H1 (cell line): ENCODE measurements at regions not wholly inside any gene's neighbourhood (a gene's known extent, or its start where the extent isn't known, plus 50 kb on each side); places are given as distances from the start of the nearest gene placed in this dataset.

Source experiments
- CREB1 ChIP-seq: IDR thresholded peaks from 2 replicates; pipeline ENCODE4 v1.6.1; 2012; ENCODE audit warnings: inconsistent platforms
- EZH2 ChIP-seq: fragments of 200-600 bp; sonication (generic); IDR thresholded peaks from 2 replicates; pipeline ENCODE4 v1.7.1; 2012; ENCODE audit warnings: low read depth, mild to moderate bottlenecking, moderate library complexity, low read length, inconsistent platforms; ENCODE audit not compliant: severe bottlenecking
- GABPA ChIP-seq: IDR thresholded peaks from 2 replicates; pipeline ENCODE4 v1.6.1; 2011; ENCODE audit warnings: mild to moderate bottlenecking, low read length, moderate library complexity, borderline replicate concordance; ENCODE audit not compliant: insufficient read depth
- JUND ChIP-seq: IDR thresholded peaks from 2 replicates; pipeline ENCODE4 v1.6.1; 2011; ENCODE audit warnings: mild to moderate bottlenecking, improper control_type of control experiment, low read length
- KDM5A ChIP-seq: fragments of 200-600 bp; IDR thresholded peaks from 2 replicates; pipeline ENCODE4 v1.7.1; 2012; ENCODE audit warnings: mild to moderate bottlenecking, low read length, inconsistent platforms, mixed read lengths
- NRF1 ChIP-seq: IDR thresholded peaks from 2 replicates; pipeline ENCODE4 v1.6.1; 2011; ENCODE audit warnings: mild to moderate bottlenecking, low read depth, low read length, improper control_type of control experiment
- SAP30 ChIP-seq: fragments of 300-600 bp; sonication (generic); IDR thresholded peaks from 2 replicates; pipeline ENCODE4 v1.7.1; 2012; ENCODE audit warnings: low read length, moderate library complexity, mild to moderate bottlenecking, inconsistent platforms; ENCODE audit not compliant: insufficient read depth, insufficient replicate concordance
- SP2 ChIP-seq: IDR thresholded peaks from 2 replicates; pipeline ENCODE4 v1.6.1; 2012; ENCODE audit warnings: mild to moderate bottlenecking, low read length, inconsistent platforms
- SRF ChIP-seq: IDR thresholded peaks from 2 replicates; pipeline ENCODE4 v1.6.1; 2011; ENCODE audit warnings: mild to moderate bottlenecking, low read depth, low read length, moderate library complexity
- TF ChIP-seq, protein P1 (sequence below): fragments of 300-600 bp; sonication (generic); IDR thresholded peaks from 2 replicates; pipeline ENCODE4 v1.7.1; 2012; ENCODE audit warnings: low read length, moderate library complexity, mild to moderate bottlenecking, inconsistent platforms; ENCODE audit not compliant: insufficient replicate concordance
- TF ChIP-seq, protein P2 (sequence below): IDR thresholded peaks from 2 replicates; pipeline ENCODE4 v1.6.1; 2011; ENCODE audit warnings: low read length, improper control_type of control experiment

GRCh38 chr15:37788330-37788729 is 146.1 kb upstream of the TMCO5A start (continued):
- TF ChIP-seq, protein P1, sequence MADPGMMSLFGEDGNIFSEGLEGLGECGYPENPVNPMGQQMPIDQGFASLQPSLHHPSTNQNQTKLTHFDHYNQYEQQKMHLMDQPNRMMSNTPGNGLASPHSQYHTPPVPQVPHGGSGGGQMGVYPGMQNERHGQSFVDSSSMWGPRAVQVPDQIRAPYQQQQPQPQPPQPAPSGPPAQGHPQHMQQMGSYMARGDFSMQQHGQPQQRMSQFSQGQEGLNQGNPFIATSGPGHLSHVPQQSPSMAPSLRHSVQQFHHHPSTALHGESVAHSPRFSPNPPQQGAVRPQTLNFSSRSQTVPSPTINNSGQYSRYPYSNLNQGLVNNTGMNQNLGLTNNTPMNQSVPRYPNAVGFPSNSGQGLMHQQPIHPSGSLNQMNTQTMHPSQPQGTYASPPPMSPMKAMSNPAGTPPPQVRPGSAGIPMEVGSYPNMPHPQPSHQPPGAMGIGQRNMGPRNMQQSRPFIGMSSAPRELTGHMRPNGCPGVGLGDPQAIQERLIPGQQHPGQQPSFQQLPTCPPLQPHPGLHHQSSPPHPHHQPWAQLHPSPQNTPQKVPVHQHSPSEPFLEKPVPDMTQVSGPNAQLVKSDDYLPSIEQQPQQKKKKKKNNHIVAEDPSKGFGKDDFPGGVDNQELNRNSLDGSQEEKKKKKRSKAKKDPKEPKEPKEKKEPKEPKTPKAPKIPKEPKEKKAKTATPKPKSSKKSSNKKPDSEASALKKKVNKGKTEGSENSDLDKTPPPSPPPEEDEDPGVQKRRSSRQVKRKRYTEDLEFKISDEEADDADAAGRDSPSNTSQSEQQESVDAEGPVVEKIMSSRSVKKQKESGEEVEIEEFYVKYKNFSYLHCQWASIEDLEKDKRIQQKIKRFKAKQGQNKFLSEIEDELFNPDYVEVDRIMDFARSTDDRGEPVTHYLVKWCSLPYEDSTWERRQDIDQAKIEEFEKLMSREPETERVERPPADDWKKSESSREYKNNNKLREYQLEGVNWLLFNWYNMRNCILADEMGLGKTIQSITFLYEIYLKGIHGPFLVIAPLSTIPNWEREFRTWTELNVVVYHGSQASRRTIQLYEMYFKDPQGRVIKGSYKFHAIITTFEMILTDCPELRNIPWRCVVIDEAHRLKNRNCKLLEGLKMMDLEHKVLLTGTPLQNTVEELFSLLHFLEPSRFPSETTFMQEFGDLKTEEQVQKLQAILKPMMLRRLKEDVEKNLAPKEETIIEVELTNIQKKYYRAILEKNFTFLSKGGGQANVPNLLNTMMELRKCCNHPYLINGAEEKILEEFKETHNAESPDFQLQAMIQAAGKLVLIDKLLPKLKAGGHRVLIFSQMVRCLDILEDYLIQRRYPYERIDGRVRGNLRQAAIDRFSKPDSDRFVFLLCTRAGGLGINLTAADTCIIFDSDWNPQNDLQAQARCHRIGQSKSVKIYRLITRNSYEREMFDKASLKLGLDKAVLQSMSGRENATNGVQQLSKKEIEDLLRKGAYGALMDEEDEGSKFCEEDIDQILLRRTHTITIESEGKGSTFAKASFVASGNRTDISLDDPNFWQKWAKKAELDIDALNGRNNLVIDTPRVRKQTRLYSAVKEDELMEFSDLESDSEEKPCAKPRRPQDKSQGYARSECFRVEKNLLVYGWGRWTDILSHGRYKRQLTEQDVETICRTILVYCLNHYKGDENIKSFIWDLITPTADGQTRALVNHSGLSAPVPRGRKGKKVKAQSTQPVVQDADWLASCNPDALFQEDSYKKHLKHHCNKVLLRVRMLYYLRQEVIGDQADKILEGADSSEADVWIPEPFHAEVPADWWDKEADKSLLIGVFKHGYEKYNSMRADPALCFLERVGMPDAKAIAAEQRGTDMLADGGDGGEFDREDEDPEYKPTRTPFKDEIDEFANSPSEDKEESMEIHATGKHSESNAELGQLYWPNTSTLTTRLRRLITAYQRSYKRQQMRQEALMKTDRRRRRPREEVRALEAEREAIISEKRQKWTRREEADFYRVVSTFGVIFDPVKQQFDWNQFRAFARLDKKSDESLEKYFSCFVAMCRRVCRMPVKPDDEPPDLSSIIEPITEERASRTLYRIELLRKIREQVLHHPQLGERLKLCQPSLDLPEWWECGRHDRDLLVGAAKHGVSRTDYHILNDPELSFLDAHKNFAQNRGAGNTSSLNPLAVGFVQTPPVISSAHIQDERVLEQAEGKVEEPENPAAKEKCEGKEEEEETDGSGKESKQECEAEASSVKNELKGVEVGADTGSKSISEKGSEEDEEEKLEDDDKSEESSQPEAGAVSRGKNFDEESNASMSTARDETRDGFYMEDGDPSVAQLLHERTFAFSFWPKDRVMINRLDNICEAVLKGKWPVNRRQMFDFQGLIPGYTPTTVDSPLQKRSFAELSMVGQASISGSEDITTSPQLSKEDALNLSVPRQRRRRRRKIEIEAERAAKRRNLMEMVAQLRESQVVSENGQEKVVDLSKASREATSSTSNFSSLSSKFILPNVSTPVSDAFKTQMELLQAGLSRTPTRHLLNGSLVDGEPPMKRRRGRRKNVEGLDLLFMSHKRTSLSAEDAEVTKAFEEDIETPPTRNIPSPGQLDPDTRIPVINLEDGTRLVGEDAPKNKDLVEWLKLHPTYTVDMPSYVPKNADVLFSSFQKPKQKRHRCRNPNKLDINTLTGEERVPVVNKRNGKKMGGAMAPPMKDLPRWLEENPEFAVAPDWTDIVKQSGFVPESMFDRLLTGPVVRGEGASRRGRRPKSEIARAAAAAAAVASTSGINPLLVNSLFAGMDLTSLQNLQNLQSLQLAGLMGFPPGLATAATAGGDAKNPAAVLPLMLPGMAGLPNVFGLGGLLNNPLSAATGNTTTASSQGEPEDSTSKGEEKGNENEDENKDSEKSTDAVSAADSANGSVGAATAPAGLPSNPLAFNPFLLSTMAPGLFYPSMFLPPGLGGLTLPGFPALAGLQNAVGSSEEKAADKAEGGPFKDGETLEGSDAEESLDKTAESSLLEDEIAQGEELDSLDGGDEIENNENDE: no peak
- TF ChIP-seq SP2 (no peak), NRF1 (no peak), KDM5A (no peak), JUND (no peak), GABPA (no peak), SAP30 (no peak), SRF (no peak), CREB1 (no peak), EZH2 (no peak)
- TF ChIP-seq, protein P2, sequence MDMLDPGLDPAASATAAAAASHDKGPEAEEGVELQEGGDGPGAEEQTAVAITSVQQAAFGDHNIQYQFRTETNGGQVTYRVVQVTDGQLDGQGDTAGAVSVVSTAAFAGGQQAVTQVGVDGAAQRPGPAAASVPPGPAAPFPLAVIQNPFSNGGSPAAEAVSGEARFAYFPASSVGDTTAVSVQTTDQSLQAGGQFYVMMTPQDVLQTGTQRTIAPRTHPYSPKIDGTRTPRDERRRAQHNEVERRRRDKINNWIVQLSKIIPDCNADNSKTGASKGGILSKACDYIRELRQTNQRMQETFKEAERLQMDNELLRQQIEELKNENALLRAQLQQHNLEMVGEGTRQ: no peak
